ENCODE measurements at regions not wholly inside any gene's neighbourhood (a gene's known extent, or its start where the extent isn't known, plus 50 kb on each side); places are given as distances from the start of the nearest gene placed in this dataset.

- DNase-seq, result peak; percentile 90
Observed at GRCh38 chr1:56442290-56442877, 137.0 kb downstream of the PLPP3 start.

GRCh38 chr1:56441601-56442000 lies 137.8 kb downstream of the PLPP3 start:
- no peak for DNase-seq

DNA sequence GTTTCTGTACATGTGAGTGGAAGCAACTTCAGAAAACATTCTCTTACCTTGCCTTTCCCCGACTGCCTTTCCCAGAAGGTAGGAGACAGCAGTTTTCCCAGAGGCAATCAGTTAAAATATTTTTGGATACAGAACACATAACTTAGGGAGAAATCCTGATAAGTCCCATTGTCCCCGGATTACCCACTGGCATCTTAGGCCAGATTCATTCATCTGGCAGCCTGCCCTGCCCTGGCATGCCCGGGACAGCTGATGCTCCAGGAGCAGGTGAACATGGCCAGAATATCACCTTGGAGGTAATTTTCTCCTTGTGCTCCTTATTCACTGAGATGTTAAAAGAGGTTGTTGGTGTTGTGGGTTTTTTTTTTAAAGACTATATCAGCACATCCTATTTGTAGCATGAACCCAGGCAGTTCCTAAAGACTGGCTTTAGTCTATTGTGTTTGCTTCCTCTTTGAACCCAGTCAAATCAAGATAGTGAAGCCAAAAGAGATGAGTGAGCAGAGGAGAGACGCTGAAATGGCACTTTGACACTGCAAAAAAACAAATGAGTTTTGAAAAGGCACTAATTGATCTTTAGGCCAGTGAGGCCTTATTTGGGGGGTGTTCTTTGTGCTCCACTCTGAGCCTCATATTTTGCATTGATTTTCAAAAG lies 139.6 kb downstream of the PLPP3 start:
- DNase-seq, result no peak

GRCh38 chr1:56438901-56439551 lies 140.3 kb downstream of the PLPP3 start:
- DNase-seq, result no peak

DNA sequence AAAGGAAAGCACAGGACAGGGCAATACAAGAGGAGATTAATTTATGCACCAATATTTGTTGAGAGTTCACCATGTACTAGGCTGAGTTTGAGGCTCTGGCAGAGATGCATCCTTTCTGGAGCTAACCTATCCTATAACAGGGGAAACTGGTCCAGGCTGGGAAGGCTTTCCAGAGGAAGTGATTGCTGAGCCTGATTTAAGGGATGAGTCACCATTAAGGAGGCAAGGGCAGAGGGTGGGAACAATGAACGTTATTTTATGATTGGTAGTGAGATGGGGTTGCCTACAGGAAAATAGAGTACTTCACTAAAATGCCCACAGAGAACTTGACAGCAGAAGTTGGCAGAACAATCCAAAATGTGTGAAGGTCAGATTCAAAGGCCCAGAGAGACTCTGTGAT lies 141.4 kb downstream of the PLPP3 start:
- DNase-seq, result no peak

DNA sequence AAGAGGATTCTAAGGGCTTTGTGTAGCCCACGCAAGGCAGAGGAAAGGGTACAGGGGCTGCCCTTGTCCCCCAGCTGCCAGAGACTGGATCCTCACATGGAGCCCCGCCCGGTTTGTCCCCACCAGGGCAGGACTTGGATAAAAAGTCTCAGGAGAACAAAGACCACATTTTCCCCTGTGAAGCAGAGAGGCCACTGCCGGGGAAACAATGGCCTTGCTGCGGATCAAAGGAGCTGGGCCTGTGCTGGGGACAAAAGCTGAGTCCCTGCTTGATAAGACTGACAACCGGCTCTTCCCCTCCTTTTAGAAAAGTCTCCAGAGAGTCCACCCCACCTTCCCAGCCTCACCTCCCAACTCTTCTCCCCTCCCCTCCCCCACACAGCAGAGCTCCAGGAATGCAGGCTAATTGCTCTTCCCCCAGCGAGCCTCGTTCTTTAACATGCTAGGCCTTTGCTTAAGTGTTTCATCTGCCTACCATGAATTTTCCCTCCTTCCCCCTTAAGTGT lies 142.4 kb downstream of the PLPP3 start:
- DNase-seq, result peak; percentile 94

DNA sequence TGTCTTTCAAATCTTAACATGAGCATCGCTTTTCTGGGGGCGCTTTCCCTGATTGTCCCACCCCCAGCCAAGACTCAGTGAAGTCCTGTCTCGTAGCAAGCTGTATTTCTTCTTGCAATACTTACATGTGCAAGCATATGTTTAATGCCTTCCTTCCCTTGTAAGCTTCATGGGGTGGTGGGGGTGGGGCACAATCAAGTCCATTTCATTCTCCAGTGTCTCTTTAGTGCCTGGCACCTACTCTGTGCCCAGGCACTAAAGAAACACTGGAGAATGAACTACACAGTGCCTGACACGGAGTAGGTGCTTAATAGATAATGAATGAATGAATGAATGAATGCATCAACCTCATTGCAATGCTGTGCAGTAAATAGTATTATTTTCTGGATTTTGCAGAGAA lies 143.1 kb downstream of the PLPP3 start:
- DNase-seq, result no peak

DNA sequence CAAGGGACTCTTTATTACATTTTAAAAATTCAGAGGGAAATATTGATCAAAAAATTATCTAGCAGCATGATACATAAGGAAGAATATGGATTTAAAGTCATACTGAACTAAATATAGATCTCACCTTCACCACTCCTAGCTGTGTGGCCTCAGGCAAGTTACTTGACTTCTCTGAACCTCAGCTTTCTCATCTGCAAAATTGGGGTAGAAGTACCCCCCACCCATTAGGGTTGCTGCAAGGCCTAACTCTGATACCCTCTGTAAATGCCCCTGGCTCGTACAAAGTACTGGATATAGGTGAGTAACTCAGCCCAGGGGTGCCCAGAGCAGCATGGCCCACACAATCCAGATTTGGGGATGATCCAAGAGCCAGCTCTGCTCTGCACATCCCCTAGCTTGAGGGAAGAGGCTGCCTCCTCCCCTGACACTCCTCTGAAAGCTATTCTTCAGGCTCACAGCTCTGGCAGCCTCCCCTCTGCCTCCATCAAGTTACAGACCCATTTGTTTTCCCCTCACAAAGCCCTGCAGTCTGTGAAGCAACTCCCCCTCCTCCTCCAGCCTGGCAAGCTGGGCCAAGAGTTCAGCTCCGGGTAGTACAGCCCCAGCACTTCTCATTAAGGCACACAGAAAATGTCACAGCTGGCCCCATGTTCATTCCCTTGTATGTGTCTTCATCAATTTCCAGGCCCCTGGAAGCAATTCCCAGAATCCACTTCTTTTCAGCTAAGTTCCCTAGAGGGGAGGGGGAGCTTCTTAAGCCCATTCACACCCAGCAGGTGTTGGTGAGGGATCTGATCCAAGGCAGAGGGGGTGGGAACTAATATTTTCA lies 143.7 kb downstream of the PLPP3 start:
- DNase-seq, result peak; percentile 74

DNA sequence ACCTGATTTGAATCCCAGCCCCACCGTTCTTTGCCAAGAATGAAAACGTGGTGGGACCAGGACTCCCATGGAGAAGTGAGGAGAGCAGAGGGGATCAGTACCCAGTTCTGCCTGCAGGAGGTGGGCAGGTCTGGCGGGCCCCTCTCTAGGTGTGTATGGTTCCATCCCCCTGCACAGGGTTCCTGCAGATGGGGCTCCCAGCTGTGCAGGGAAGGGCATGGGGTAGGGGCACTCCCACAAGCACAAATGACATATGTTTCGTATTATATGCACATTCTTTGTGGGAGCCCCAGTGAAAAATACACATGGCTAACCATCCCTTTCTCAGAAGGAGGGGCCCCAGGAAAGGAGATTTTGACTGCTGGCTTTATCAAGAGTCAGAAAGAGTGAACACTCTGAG lies 144.6 kb downstream of the PLPP3 start:
- no peak for DNase-seq

GRCh38 chr1:56434025-56434424 lies 145.3 kb downstream of the PLPP3 start:
- DNase-seq, result no peak

DNA sequence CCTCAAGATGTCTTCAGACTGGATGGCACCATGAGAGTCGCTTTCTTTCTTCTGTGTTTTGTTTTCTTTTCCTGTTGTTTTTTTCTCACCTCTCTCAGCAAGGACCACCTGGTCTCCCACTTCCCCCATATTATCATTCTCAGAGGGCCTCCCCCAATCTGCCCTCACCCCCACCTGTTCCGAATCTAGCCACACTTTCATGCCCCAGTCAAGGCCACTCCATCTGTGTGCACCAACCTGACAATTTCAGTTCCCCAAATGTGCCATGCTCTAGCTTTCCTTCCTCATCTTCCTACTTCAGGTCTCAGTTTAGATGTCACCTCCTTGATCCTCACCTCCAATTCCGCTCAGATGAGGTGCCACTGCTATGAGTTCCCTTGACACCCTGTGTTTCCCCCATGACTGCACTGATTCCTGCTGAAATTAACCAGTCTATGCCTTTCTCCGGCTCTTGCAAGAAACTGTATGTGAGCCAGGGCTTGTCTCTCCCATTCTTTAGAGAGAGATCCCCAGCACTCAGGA lies 146.2 kb downstream of the PLPP3 start:
- no peak for DNase-seq

GRCh38 chr1:56432166-56432971 lies 147.0 kb downstream of the PLPP3 start:
- DNase-seq, result no peak

- no peak for DNase-seq
Observed at GRCh38 chr1:56430141-56430839, 149.1 kb downstream of the PLPP3 start.

- no peak for DNase-seq
Observed at GRCh38 chr1:56429288-56429687, 150.1 kb downstream of the PLPP3 start.

DNA sequence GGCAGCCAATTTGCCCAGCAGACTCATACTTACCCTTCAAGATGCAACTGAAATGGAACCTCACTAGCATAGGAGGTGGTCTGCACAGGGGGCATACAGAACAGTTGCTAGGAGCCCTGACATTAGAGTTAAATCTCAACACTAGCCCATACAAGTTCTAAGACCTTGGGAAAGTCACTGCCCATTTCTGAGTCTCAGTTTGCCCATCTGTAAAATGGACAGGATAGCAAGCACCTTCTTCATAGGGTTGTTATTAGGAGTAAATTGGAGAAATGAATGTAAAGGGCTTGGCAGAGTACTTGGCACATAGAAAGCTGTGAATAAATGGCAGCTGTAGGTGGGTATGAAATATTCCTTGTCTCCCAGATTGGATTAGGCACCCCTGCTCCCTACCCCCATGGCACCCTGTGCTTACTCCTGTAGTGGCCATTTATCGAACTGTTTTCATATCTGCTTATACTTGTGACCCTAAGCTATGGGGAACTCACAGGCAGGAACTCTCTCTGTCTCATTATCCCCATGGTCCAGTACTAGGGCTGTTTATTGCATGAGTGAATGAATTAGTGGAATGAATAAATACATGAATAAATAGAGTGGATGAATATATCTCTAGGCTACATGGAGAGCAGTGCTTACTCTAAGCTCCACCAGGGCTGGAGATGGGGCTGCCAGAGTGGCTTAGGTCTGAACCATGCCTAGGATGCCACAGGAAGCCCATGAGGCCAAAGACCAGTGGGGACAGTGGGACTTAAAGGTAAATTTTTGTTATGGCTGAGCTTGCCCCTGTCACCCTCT lies 152.6 kb downstream of the PLPP3 start:
- DNase-seq, result no peak

- no peak for DNase-seq
Observed at GRCh38 chr1:56425494-56426037, 153.8 kb downstream of the PLPP3 start.

- no peak for DNase-seq
Observed at GRCh38 chr1:56424744-56425493, 154.4 kb downstream of the PLPP3 start.

DNA sequence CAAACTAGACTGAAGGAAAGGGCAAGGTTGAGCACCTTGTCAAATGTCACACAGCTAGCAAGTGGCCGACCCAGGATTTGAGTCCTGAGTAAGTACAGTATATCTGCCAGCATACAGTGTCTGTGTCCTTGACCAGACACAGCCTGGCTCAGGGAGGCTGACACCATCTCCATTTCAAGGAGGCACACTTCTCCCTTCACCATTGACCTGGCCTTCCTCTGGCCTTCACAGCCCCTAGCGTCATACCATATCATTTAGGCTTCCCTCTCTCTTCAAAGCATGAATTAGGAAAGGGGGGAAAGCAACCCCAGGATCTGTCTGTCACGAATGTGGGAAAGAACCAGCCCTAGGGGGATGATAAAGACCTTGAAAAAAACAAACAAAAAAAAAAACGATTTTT lies 155.6 kb downstream of the PLPP3 start:
- DNase-seq, result no peak

DNA sequence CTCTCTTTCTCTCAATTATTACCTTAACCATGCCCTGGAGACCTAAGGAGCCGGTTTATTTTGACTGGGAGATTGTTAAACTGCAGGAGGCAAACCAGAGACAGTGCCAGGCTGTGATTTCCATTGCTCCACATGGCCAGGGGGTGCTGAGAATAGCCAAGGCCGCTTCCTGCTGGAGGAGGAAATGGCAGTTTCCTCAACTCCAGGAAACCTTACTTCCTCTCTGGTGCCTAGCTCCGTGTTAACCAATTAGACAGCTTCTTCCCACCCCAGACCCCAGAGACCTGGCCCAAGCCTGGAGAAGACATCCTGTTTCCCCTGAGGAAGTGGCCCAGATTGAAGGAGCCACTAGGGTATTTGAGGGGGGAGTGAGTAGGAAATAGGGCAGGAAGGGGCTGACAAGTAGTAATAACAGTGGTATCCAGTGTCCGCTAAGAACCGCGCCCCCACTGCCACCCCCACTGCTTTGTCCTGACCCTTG lies 161.2 kb downstream of the PLPP3 start:
- DNase-seq, result no peak

- no peak for DNase-seq
Observed at GRCh38 chr1:56417646-56418045, 161.7 kb downstream of the PLPP3 start.
